Osteoblast (primary cell): ENCODE measurements at regions not wholly inside any gene's neighbourhood (a gene's known extent, or its start where the extent isn't known, plus 50 kb on each side); places are given as distances from the start of the nearest gene placed in this dataset.

Experiments
- DNase-seq: peaks from one replicate; pipeline ENCODE4 v3.0.0; 2011; ENCODE audit warnings: low spot score, mixed read lengths; ENCODE audit not compliant: insufficient read length; ENCODE audit errors: missing footprints
- H2AFZ ChIP-seq: 2 replicates; pipeline ENCODE4 v1.6.0; 2011; ENCODE audit warnings: mild to moderate bottlenecking, low read length
- H3K27ac ChIP-seq: 2 replicates; pipeline ENCODE4 v1.5.1; 2011; ENCODE audit warnings: mild to moderate bottlenecking, low read depth, low read length, moderate library complexity
- H3K27me3 ChIP-seq: 2 replicates; pipeline ENCODE4 v1.6.0; 2012; ENCODE audit warnings: mild to moderate bottlenecking, control low read depth, inconsistent platforms, low read length, moderate library complexity; ENCODE audit not compliant: insufficient read depth
- H3K36me3 ChIP-seq: 2 replicates; pipeline ENCODE4 v1.5.1; 2011; ENCODE audit warnings: mild to moderate bottlenecking, low read length, control low read depth, moderate library complexity; ENCODE audit not compliant: insufficient read depth
- H3K4me1 ChIP-seq: 2 replicates; pipeline ENCODE4 v1.5.1; 2011; ENCODE audit warnings: mild to moderate bottlenecking, low read length, control low read depth, moderate library complexity; ENCODE audit not compliant: insufficient read depth
- H3K4me2 ChIP-seq: 2 replicates; pipeline ENCODE4 v1.6.0; 2011; ENCODE audit warnings: mild to moderate bottlenecking, low read length; ENCODE audit not compliant: insufficient read depth
- H3K4me3 ChIP-seq: fragments of 200-600 bp; sonication (generic); 3 replicates; pipeline ENCODE4 v1.5.1; 2012; ENCODE audit warnings: mild to moderate bottlenecking, low read length, inconsistent platforms; ENCODE audit not compliant: insufficient read depth
- H3K79me2 ChIP-seq: 2 replicates; pipeline ENCODE4 v1.6.0; 2012; ENCODE audit warnings: mild to moderate bottlenecking, low read length, control low read depth, inconsistent platforms; ENCODE audit not compliant: insufficient read depth
- H3K9me3 ChIP-seq: 2 replicates; pipeline ENCODE4 v1.5.1; 2011; ENCODE audit warnings: low read depth, low read length, control low read depth
- H4K20me1 ChIP-seq: 2 replicates; pipeline ENCODE4 v1.6.0; 2012; ENCODE audit warnings: mild to moderate bottlenecking, low read length, control low read depth; ENCODE audit not compliant: insufficient read depth
- CTCF ChIP-seq: IDR thresholded peaks from 2 replicates; pipeline ENCODE4 v1.5.1; 2011; ENCODE audit warnings: mild to moderate bottlenecking, low read depth, low read length, moderate library complexity; ENCODE audit errors: extremely low read depth

- H3K4me3 ChIP-seq = no peak overlapping the region
- H3K9me3 ChIP-seq = no peaks in the 10 kb centered on the region
- no peaks in the 10 kb centered on the region for H3K4me1 ChIP-seq
- no peaks in the 10 kb centered on the region for H3K27me3 ChIP-seq
- no peak overlapping the region for H2AFZ ChIP-seq
- no peak for TF ChIP-seq CTCF
- no peak overlapping the region for H3K27ac ChIP-seq
- no peaks in the 10 kb centered on the region for H4K20me1 ChIP-seq
- H3K79me2 ChIP-seq = no peaks in the 10 kb centered on the region
- H3K4me2 ChIP-seq = no peak overlapping the region
- DNase-seq = no peak
- H3K36me3 ChIP-seq = no peaks in the 10 kb centered on the region
These were observed 165.7 kb upstream of the RREB1 start for GRCh38 chr6:6942091-6942490.

GRCh38 chr6:6942831-6943230 lies 164.9 kb upstream of the RREB1 start:
- H3K79me2 ChIP-seq = no peaks in the 10 kb centered on the region
- H2AFZ ChIP-seq = peak overlapping the region; percentile 22
- H3K4me1 ChIP-seq = no peaks in the 10 kb centered on the region
- peak overlapping the region; percentile 58 for H3K4me2 ChIP-seq
- TF ChIP-seq CTCF = no peak
- H3K9me3 ChIP-seq = no peaks in the 10 kb centered on the region
- no peak overlapping the region for H3K27ac ChIP-seq
- no peaks in the 10 kb centered on the region for H4K20me1 ChIP-seq
- no peaks in the 10 kb centered on the region for H3K27me3 ChIP-seq
- peak overlapping the region; percentile 35 for H3K4me3 ChIP-seq
- H3K36me3 ChIP-seq = no peaks in the 10 kb centered on the region
- DNase-seq = peak; percentile 90

GRCh38 chr6:6943421-6943820 lies 164.3 kb upstream of the RREB1 start:
- Histone ChIP-seq H3K79me2 (no peaks in the 10 kb centered on the region), H2AFZ (no peak overlapping the region), H3K4me1 (no peaks in the 10 kb centered on the region), H4K20me1 (no peaks in the 10 kb centered on the region), H3K36me3 (no peaks in the 10 kb centered on the region), H3K27me3 (no peaks in the 10 kb centered on the region), H3K4me2 (peak overlapping the region; percentile 58), H3K4me3 (no peak overlapping the region), H3K9me3 (no peaks in the 10 kb centered on the region), H3K27ac (no peak overlapping the region)
- no peak for TF ChIP-seq CTCF
- no peak for DNase-seq

- no peak for TF ChIP-seq CTCF
- no peak for DNase-seq
These were observed 161.3 kb upstream of the RREB1 start for GRCh38 chr6:6946206-6947155.

More at GRCh38 chr6:6946206-6947155, 161.3 kb upstream of the RREB1 start:
- H3K36me3 ChIP-seq = no peaks in the 10 kb centered on the region
- no peaks in the 10 kb centered on the region for H3K4me1 ChIP-seq
- no peaks in the 10 kb centered on the region for H3K27me3 ChIP-seq
- H3K4me2 ChIP-seq = no peak overlapping the region
- H3K4me3 ChIP-seq = no peak overlapping the region
- H3K27ac ChIP-seq = no peak overlapping the region
- H3K9me3 ChIP-seq = no peaks in the 10 kb centered on the region
- H3K79me2 ChIP-seq = no peaks in the 10 kb centered on the region
- H4K20me1 ChIP-seq = no peaks in the 10 kb centered on the region
- no peak overlapping the region for H2AFZ ChIP-seq
